ENCODE measurements at regions not wholly inside any gene's neighbourhood (a gene's known extent, or its start where the extent isn't known, plus 50 kb on each side); places are given as distances from the start of the nearest gene placed in this dataset.

DNA sequence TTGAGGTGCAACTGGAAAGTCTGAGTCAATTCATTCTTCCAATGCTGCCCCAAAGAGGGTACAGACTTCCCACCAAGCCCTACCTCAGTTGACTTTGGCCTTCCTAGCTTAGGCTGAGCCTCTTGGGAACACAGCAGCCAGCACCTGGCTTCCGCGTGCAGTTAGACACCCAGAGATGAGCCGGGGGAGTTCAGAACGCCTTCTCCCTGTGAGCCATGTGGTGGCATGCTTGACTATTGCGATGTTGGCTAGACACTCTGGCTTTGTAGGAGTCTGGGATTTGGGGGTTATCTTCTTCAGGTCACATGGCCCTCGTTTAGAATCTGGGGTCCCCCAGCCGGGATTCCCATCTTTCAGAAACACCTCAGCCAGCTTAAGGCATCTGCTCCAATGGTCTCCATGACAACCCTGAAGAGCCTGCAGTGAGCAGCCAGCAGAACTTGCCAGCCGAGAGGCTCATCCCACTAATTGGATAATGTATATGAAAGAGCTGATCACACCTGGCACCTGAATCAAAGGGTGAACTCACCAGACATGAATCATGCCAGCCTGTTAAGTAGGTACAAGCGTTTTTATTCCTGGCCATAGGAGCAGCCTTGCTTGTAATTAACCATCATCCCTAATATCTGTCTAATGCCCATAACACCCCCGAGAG lies 167.5 kb downstream of the SYK start:
- no peak overlapping the region for H3K4me3 ChIP-seq (ENCODE audit: low read length)
- TF ChIP-seq CTCF (IDR thresholded peaks at IDR 0.05; ENCODE audit: insufficient read depth, low read depth, low read length, missing control alignments) = no peak
- DNase-seq (ENCODE audit: low read depth) = peak; percentile 96

- no peak for TF ChIP-seq CTCF (IDR thresholded peaks at IDR 0.05; ENCODE audit: insufficient read depth, low read depth, low read length, missing control alignments)
- H3K4me3 ChIP-seq (ENCODE audit: low read length) = no peak overlapping the region
- DNase-seq (ENCODE audit: low read depth) = peak; percentile 100
These were observed 169.0 kb downstream of the SYK start for GRCh38 chr9:90970608-90971007.

GRCh38 chr9:90972057-90972456 lies 170.4 kb downstream of the SYK start:
- no peak overlapping the region for H3K4me3 ChIP-seq (ENCODE audit: low read length)
- no peak for DNase-seq (ENCODE audit: low read depth)
- no peak for TF ChIP-seq CTCF (IDR thresholded peaks at IDR 0.05; ENCODE audit: insufficient read depth, low read depth, low read length, missing control alignments)

DNA sequence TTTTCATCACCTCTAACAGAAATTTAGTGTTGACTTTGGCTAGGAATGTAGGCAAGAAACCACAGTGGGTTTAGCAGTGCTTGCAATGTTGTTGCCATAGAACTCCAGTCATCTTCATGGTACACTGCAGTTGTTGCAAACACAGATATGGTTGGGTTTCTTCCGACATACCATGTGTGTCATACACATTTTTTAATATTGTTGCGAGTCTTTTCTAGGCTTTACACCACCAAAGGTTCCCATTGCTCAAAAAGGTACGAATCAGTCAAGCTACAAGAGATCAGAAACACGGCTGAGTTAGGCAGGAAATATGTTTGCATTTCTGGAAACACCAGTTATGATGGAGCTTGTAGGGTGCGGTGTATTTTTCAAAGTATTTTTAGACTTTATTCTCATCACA lies 172.4 kb downstream of the SYK start:
- DNase-seq (ENCODE audit: low read depth) = peak; percentile 89

GRCh38 chr9:90974643-90975245 lies 173.1 kb downstream of the SYK start:
- no peak for TF ChIP-seq CTCF (IDR thresholded peaks at IDR 0.05; ENCODE audit: insufficient read depth, low read depth, low read length, missing control alignments)

More for the DNA sequence above, 172.4 kb downstream of the SYK start:
- no peak for TF ChIP-seq CTCF (IDR thresholded peaks at IDR 0.05; ENCODE audit: insufficient read depth, low read depth, low read length, missing control alignments)
- H3K4me3 ChIP-seq (ENCODE audit: low read length) = no peak overlapping the region

DNA sequence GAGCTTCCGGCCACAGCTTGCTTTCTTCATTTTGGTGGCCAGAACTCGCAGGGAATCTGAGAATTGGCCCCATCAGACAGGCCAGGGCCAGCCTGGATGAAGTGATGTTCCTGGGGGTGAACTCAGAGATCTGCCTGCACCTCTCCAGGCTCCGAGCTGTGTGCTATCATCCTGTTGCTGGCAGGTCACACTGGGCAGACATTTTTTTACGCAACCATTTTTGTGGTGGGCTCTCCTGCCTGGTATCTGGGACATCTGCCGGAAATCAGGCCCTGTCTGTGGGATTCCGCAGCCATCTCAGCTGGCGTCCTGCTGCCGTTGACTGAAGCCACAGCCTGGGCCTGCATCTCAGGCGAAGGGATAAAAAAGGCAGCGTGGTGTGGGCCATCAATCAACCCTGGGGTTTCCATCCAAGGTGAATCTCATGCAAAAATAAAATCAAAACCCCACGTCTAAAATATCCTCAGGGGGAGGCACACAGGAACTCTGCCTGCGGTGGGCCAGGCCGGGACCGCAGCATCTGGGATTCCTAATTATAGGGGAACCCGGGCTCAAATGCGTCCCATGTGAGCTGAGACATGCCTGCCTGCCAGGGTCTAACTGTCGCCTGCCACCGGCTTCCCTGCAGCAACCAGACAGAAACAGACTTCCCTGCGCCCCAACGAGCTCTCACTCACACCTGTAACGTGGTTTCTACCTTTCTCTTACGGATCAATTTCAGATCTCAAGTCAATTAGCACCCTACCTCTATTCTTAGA lies 174.3 kb downstream of the SYK start:
- TF ChIP-seq CTCF (IDR thresholded peaks at IDR 0.05; ENCODE audit: insufficient read depth, low read depth, low read length, missing control alignments) = no peak
- DNase-seq (ENCODE audit: low read depth) = no peak

More at GRCh38 chr9:90974643-90975245, 173.1 kb downstream of the SYK start:
- no peak overlapping the region for H3K4me3 ChIP-seq (ENCODE audit: low read length)
- DNase-seq (ENCODE audit: low read depth) = peak; percentile 63

More for the DNA sequence above, 174.3 kb downstream of the SYK start:
- no peak overlapping the region for H3K4me3 ChIP-seq (ENCODE audit: low read length)

Data from epithelial cell of esophagus (primary cell).